DND-41 (cell line): ENCODE measurements at regions not wholly inside any gene's neighbourhood (a gene's known extent, or its start where the extent isn't known, plus 50 kb on each side); places are given as distances from the start of the nearest gene placed in this dataset.

Experiments used
- EZH2 ChIP-seq: IDR thresholded peaks from 3 replicates; pipeline ENCODE4 v1.6.1; 2012; ENCODE audit warnings: borderline replicate concordance, low read depth, mild to moderate bottlenecking, moderate library complexity, low read length, inconsistent platforms; ENCODE audit not compliant: severe bottlenecking
- TF ChIP-seq, protein P1 (sequence below): IDR thresholded peaks from 2 replicates; pipeline ENCODE4 v1.5.1; 2012; ENCODE audit warnings: borderline replicate concordance, low read length, moderate library complexity, mild to moderate bottlenecking; ENCODE audit not compliant: poor library complexity, severe bottlenecking; ENCODE audit errors: extremely low read depth

DNA sequence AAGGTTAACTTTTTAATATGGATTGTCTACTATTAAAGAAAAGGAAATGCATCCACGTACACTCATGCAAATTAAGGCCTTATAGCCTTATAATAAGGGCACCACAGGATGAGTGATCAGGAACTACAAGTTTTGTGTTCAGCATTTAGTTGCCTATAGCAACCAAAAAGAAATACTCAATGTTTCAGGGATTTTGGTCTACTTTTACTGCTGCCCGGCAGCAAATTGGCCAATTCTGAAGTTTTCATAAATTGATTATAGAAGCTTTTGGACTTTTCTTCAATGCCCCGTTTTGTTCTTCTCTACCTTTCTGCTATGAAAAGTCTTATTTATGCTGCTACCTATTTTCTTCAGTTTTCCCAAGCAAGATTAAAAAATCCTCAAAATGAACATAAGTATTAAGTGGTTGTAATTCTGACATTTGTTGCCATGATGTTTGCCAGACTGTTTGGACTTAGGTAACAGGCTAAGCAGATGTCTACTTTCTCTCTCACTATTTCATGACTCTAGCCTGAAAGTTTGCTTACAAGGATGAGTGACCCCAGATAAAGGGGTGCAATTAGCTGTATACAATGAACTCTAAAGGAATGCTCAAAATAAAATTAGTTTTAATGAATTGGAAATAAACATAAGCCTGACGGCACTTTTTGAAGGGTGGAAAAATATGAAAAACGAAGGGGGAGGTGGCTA lies 391.5 kb upstream of the DAB2 start:
- TF ChIP-seq, protein P1, sequence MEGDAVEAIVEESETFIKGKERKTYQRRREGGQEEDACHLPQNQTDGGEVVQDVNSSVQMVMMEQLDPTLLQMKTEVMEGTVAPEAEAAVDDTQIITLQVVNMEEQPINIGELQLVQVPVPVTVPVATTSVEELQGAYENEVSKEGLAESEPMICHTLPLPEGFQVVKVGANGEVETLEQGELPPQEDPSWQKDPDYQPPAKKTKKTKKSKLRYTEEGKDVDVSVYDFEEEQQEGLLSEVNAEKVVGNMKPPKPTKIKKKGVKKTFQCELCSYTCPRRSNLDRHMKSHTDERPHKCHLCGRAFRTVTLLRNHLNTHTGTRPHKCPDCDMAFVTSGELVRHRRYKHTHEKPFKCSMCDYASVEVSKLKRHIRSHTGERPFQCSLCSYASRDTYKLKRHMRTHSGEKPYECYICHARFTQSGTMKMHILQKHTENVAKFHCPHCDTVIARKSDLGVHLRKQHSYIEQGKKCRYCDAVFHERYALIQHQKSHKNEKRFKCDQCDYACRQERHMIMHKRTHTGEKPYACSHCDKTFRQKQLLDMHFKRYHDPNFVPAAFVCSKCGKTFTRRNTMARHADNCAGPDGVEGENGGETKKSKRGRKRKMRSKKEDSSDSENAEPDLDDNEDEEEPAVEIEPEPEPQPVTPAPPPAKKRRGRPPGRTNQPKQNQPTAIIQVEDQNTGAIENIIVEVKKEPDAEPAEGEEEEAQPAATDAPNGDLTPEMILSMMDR = no peak
- TF ChIP-seq EZH2 = no peak
